DOHH2 (cell line): ENCODE measurements at regions not wholly inside any gene's neighbourhood (a gene's known extent, or its start where the extent isn't known, plus 50 kb on each side); places are given as distances from the start of the nearest gene placed in this dataset.

Source experiments
- H3F3A ChIP-seq: fragments of 200-600 bp; sonication (generic), shearing (Covaris generic); 2 replicates; pipeline ENCODE4 v1.6.0; 2016; ENCODE audit warnings: antibody characterized with exemption, mild to moderate bottlenecking; ENCODE audit not compliant: control insufficient read depth, insufficient read depth
- H3K27ac ChIP-seq: fragments of 200-600 bp; sonication (generic); 2 replicates; pipeline ENCODE4 v1.5.1; 2014; ENCODE audit warnings: low read depth, mild to moderate bottlenecking, low read length, moderate library complexity
- H3K27me3 ChIP-seq: fragments of 200-600 bp; sonication (generic); 2 replicates; pipeline ENCODE4 v1.6.1; 2014; ENCODE audit warnings: mild to moderate bottlenecking, low read length, mixed read lengths; ENCODE audit not compliant: control insufficient read depth
- H3K36me3 ChIP-seq: fragments of 200-600 bp; sonication (generic); 2 replicates; pipeline ENCODE4 v1.6.1; 2014; ENCODE audit warnings: mild to moderate bottlenecking, low read length, moderate library complexity, mixed read lengths; ENCODE audit not compliant: control insufficient read depth
- H3K4me1 ChIP-seq: fragments of 200-600 bp; sonication (generic); 2 replicates; pipeline ENCODE4 v1.6.1; 2014; ENCODE audit warnings: mild to moderate bottlenecking, low read length, mixed read lengths; ENCODE audit not compliant: control insufficient read depth
- H3K4me2 ChIP-seq: fragments of 200-600 bp; sonication (generic); 2 replicates; pipeline ENCODE4 v1.6.0; 2014; ENCODE audit warnings: mild to moderate bottlenecking, low read length, moderate library complexity
- H3K4me3 ChIP-seq: fragments of 200-600 bp; sonication (generic); 2 replicates; pipeline ENCODE4 v1.5.1; 2014; ENCODE audit warnings: mild to moderate bottlenecking, low read length, mixed read lengths
- H3K79me2 ChIP-seq: fragments of 200-600 bp; sonication (generic); 2 replicates; pipeline ENCODE4 v1.6.1; 2014; ENCODE audit warnings: mild to moderate bottlenecking, low read length, mixed read lengths; ENCODE audit not compliant: control insufficient read depth
- H3K9me2 ChIP-seq: fragments of 200-600 bp; sonication (generic); replicated peaks from 2 replicates; pipeline ENCODE4 v1.6.1; 2014; ENCODE audit warnings: mild to moderate bottlenecking, low read length, mixed read lengths; ENCODE audit not compliant: control insufficient read depth
- H3K9me3 ChIP-seq: fragments of 200-600 bp; sonication (generic); 2 replicates; pipeline ENCODE4 v1.6.1; 2014; ENCODE audit warnings: antibody characterized with exemption, low read length, mixed read lengths; ENCODE audit not compliant: control insufficient read depth, insufficient read depth
- H4K20me1 ChIP-seq: fragments of 200-600 bp; sonication (generic); 2 replicates; pipeline ENCODE4 v1.6.0; 2014; ENCODE audit warnings: low read depth, mild to moderate bottlenecking, antibody characterized with exemption, low read length, moderate library complexity; ENCODE audit not compliant: control insufficient read depth, insufficient read depth
- EZH2phosphoT487 ChIP-seq: fragments of 200-600 bp; sonication (generic); IDR thresholded peaks from 2 replicates; pipeline ENCODE4 v1.6.1; 2017; ENCODE audit warnings: borderline replicate concordance, mild to moderate bottlenecking, antibody characterized with exemption, low read length, moderate library complexity, mixed read lengths
- TF ChIP-seq, protein P1 (sequence below): fragments of 200-600 bp; sonication (generic); IDR thresholded peaks from one replicate; pipeline ENCODE4 v1.5.1; 2014; ENCODE audit warnings: antibody characterized with exemption, mild to moderate bottlenecking, low read depth, low read length; ENCODE audit not compliant: poor library complexity, severe bottlenecking

DNA sequence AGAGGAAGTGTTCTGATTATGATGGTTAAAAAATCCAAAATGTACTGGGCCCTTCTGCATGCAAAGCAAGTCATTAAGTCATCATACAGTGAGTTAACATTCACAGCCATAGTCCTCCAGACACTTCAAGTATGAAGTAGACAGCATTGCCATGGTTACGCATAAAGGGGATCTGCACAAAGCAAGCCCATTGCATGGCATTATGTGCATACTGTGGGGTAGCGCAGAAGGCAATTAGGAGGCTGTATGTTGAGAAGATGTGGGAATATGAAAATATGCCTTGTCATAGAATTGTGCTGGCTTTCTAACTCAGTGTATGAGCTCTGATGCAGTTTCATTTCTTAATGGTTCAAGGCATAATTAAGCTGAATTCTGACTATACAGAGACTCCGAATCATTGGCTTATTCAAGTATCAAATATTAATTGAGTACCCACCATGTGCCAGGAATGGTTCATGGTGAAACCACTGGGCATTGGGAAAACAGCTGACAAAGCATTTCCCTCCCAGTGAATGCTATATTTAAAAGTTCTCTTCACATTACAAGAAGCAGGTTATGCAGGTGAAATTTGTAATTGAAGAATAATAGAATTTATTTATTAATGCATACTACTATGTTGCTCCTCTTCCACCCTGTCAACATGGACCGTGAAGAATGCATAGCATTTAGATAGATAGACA lies 588.9 kb downstream of the ZNF674 start:
- no peaks in the 10 kb centered on the region for H4K20me1 ChIP-seq
- no peak for TF ChIP-seq EZH2phosphoT487
- TF ChIP-seq, protein P1, sequence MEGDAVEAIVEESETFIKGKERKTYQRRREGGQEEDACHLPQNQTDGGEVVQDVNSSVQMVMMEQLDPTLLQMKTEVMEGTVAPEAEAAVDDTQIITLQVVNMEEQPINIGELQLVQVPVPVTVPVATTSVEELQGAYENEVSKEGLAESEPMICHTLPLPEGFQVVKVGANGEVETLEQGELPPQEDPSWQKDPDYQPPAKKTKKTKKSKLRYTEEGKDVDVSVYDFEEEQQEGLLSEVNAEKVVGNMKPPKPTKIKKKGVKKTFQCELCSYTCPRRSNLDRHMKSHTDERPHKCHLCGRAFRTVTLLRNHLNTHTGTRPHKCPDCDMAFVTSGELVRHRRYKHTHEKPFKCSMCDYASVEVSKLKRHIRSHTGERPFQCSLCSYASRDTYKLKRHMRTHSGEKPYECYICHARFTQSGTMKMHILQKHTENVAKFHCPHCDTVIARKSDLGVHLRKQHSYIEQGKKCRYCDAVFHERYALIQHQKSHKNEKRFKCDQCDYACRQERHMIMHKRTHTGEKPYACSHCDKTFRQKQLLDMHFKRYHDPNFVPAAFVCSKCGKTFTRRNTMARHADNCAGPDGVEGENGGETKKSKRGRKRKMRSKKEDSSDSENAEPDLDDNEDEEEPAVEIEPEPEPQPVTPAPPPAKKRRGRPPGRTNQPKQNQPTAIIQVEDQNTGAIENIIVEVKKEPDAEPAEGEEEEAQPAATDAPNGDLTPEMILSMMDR, result no peak
- H3K9me3 ChIP-seq, result no peaks in the 10 kb centered on the region
- H3K79me2 ChIP-seq, result no peaks in the 10 kb centered on the region
- no peaks in the 10 kb centered on the region for H3K4me1 ChIP-seq
- no peaks in the 10 kb centered on the region for H3K27me3 ChIP-seq
- no peaks in the 10 kb centered on the region for H3K9me2 ChIP-seq
- no peak overlapping the region for H3K4me3 ChIP-seq
- no peak overlapping the region for H3K4me2 ChIP-seq
- no peaks in the 10 kb centered on the region for H3K36me3 ChIP-seq
- no peaks in the 10 kb centered on the region for H3F3A ChIP-seq
- no peak overlapping the region for H3K27ac ChIP-seq

- Histone ChIP-seq H3K9me3 (no peaks in the 10 kb centered on the region), H3K4me1 (no peaks in the 10 kb centered on the region), H3K4me2 (no peak overlapping the region), H3K27ac (no peak overlapping the region), H3K36me3 (no peaks in the 10 kb centered on the region), H3K27me3 (no peaks in the 10 kb centered on the region), H4K20me1 (no peaks in the 10 kb centered on the region), H3F3A (no peaks in the 10 kb centered on the region), H3K9me2 (no peaks in the 10 kb centered on the region), H3K79me2 (no peaks in the 10 kb centered on the region), H3K4me3 (no peak overlapping the region)
- TF ChIP-seq, protein P1, result no peak
- TF ChIP-seq EZH2phosphoT487, result no peak
Measured at GRCh38 chrX:45955661-45956060, 589.6 kb downstream of the ZNF674 start.

GRCh38 chrX:45954026-45954425 lies 591.2 kb downstream of the ZNF674 start:
- no peaks in the 10 kb centered on the region for H3K9me2 ChIP-seq
- no peak overlapping the region for H3K27ac ChIP-seq
- no peak overlapping the region for H3K4me2 ChIP-seq
- no peaks in the 10 kb centered on the region for H3K27me3 ChIP-seq
- no peak for TF ChIP-seq EZH2phosphoT487
- TF ChIP-seq, protein P1, result no peak
- no peaks in the 10 kb centered on the region for H3K4me1 ChIP-seq
- H3K9me3 ChIP-seq, result no peaks in the 10 kb centered on the region
- H3F3A ChIP-seq, result no peaks in the 10 kb centered on the region
- no peaks in the 10 kb centered on the region for H3K79me2 ChIP-seq
- no peaks in the 10 kb centered on the region for H3K36me3 ChIP-seq
- H4K20me1 ChIP-seq, result no peaks in the 10 kb centered on the region
- H3K4me3 ChIP-seq, result no peak overlapping the region
